ENCODE measurements at regions not wholly inside any gene's neighbourhood (a gene's known extent, or its start where the extent isn't known, plus 50 kb on each side); places are given as distances from the start of the nearest gene placed in this dataset.

GRCh38 chr3:41144631-41145030, 54.7 kb upstream of the CTNNB1 start:
- DNase-seq (ENCODE audit: low read depth in 2 of 2): no peak

GRCh38 chr3:41148478-41148877, 50.8 kb upstream of the CTNNB1 start:
- DNase-seq (ENCODE audit: low read depth in 2 of 2): no peak

- no peak for DNase-seq (ENCODE audit: low read depth in 2 of 2)
Measured at GRCh38 chr3:41148901-41149300, 50.4 kb upstream of the CTNNB1 start.

Measured in stimulated activated CD8-positive, alpha-beta memory T cell treated with anti-CD3 and anti-CD28 coated beads, Interleukin-2, amount 100 ng/mL, for 1 hour (primary cell).